GM12873 (cell line): ENCODE measurements at regions not wholly inside any gene's neighbourhood (a gene's known extent, or its start where the extent isn't known, plus 50 kb on each side); places are given as distances from the start of the nearest gene placed in this dataset.

Experiments
- CTCF ChIP-seq: IDR thresholded peaks from 2 replicates; pipeline ENCODE4 v1.5.1; 2012; ENCODE audit warnings: low read depth, mild to moderate bottlenecking, moderate library complexity, low read length, control low read depth; ENCODE audit not compliant: insufficient read depth; ENCODE audit errors: missing control alignments

DNA sequence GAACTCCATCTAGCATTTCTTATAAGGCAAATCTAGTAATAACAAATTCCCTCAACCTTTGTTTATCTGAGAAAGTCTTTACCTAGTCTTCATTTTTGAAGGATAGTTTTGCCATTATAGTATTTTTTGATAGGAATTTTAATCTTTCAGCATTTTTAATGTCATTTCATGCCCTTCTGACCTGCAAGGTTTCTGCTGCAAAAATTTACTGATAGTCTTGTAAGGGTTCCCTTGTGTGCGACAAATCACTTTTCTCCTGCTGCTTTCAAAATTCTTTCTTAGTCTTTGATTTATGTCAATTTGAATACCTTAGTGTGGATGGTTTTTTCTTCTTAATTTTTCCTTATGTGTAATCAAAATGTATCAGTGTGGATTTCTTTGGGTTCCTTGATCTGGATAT lies 297.5 kb upstream of the FAM78B start:
- no peak for TF ChIP-seq CTCF

GRCh38 chr1:166470014-166470413 lies 303.2 kb upstream of the FAM78B start:
- no peak for TF ChIP-seq CTCF

GRCh38 chr1:166470441-166470840 lies 303.6 kb upstream of the FAM78B start:
- no peak for TF ChIP-seq CTCF

GRCh38 chr1:166471359-166471758 lies 304.6 kb upstream of the FAM78B start:
- TF ChIP-seq CTCF, result no peak

DNA sequence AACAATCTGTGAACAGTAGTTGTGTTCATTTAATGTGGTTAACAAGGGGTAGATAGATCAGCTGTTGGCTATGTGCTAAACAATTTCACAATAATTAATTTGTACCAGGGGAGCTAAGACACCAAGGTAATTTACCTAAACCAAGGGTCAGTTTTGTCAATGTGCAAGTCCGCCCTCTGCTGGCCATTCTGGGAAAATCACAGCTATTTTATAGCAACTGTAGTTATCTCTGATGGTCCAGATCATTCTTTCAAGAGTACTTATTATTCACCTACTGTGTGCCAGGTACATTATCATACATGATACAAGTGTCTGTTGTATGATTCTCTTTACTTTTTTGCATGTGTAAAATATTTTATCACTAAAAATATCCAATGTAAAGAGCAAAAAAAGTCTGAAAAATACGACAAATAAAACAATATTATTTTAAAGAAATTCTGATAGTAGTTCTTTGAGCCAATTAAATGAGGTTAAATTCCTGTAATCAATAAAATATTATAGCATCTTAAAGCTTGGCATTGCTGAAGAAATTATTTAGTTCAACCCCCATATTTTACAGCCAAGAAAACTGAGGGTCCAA lies 312.3 kb upstream of the FAM78B start:
- peak; percentile 71 for TF ChIP-seq CTCF

DNA sequence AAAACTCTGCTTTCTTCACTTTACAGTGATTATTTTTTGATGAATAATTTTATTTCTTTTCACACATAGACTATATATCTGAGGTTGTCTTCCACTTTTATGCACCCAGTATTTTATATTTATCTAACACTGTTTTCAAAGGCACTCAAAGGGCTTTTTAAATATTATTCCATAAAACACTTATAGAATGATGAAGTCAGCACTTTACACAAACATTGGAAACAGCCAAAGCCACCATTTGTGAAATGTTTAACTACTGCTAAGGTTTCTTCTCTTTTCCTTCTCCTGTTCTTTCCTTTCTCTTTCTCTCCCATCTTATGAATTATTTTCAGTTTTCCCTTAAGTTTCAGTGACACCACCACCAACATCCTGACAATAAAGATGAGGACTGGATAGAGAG lies 317.7 kb upstream of the FAM78B start:
- no peak for TF ChIP-seq CTCF

DNA sequence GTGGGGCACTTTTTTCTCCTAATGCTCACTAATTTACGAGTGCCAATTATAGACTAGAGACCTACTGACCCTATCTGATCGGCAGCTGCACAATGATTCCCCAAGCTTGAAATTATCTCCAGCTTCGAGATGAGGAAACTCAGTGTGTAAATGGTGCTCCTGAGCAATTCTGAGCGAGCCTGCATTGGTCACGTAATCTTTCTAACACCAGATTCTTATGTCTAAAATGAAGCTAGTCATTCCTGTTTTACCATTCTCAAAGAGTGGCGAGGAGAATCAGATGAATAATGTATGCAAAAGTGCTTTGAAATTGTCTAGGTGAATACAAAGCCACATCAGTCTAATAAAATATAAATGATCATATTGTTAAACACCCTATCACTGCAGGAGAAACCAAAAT lies 318.1 kb upstream of the FAM78B start:
- no peak for TF ChIP-seq CTCF

- TF ChIP-seq CTCF, result no peak
Observed at GRCh38 chr1:166485620-166486019, 318.8 kb upstream of the FAM78B start.
